ENCODE measurements at regions not wholly inside any gene's neighbourhood (a gene's known extent, or its start where the extent isn't known, plus 50 kb on each side); places are given as distances from the start of the nearest gene placed in this dataset.

DNA sequence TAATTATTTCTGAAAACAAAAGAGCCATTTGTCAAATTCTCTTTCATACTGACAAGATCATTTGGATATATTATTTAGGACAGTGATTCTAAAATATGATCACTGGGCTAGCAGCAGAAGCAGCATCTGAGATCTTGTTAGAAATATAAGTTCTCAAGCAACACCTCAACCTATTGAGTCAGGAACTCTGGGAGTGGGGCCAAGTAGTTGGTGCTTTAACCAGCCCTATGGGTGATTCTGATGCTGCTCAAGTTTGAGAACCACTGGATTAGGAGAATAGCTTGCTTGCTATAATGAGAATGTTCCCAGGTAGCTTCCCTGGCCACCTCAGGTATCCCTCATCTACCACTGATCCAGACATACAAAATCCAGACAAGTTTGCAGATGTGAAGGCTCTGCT, 466.9 kb upstream of the CELF4 start:
- BruUV-seq (replicated peaks), result no TSS peak
- Histone ChIP-seq H3K4me1 (ENCODE audit: control insufficient read depth, extremely low read depth, insufficient read depth, low read length) (no peaks in the 10 kb centered on the region), H3K9ac (replicated peaks; ENCODE audit: extremely low read depth, insufficient read depth, low read length) (no peak overlapping the region), H3K27ac (ENCODE audit: insufficient read depth, low read depth, low read length) (no peak overlapping the region), H3K36me3 (ENCODE audit: control insufficient read depth in 2 of 2, extremely low read depth in 1 of 2, insufficient read depth in 2 of 2, low read length in 2 of 2) (no peaks in the 10 kb centered on the region), H3K79me2 (ENCODE audit: control insufficient read depth, insufficient read depth, low read length) (no peaks in the 10 kb centered on the region), H3K9me1 (replicated peaks; ENCODE audit: control insufficient read depth, extremely low read depth, insufficient read depth, low read length) (no peaks in the 10 kb centered on the region), H3K4me3 (replicated peaks in 1 of 3; ENCODE audit: insufficient read depth in 1 of 3, low read depth in 1 of 3, low read length in 3 of 3) (no peak overlapping the region), H3K27me3 (ENCODE audit: control insufficient read depth in 2 of 2, insufficient read depth in 2 of 2, low read length in 2 of 2) (no peaks in the 10 kb centered on the region), H3K4me2 (ENCODE audit: insufficient read depth, low read length) (no peak overlapping the region), H3K9me3 (replicated peaks; ENCODE audit: control insufficient read depth, insufficient read depth, low read length) (peaks cover 2% of the 10 kb centered on the region), H2AFZ (ENCODE audit: low read depth, low read length) (no peak overlapping the region), H4K20me1 (replicated peaks; ENCODE audit: control insufficient read depth, extremely low read depth, insufficient read depth, low read length) (no peaks in the 10 kb centered on the region)
- CTCF ChIA-PET, result no interaction called here
- no peak for DNase-seq (ENCODE audit: low read depth, low spot score)
- intact Hi-C loops (cut with micrococcal nuclease), result no loop called here
- FAIRE-seq, result no peak
- TF ChIP-seq JUN (IDR thresholded peaks at IDR 0.05; ENCODE audit: borderline replicate concordance, insufficient read depth, insufficient read length, low read depth), result no peak
- TF ChIP-seq POLR2A (IDR thresholded peaks at IDR 0.05; ENCODE audit: low read depth, low read length), result no peak
- no peak for TF ChIP-seq FOS (IDR thresholded peaks at IDR 0.05; ENCODE audit: borderline replicate concordance, insufficient read depth, low read length)
- no peak for TF ChIP-seq GATA2 (IDR thresholded peaks at IDR 0.05; ENCODE audit: insufficient read depth, insufficient read length, low read depth, low read length)
- no peak for TF ChIP-seq MYC (IDR thresholded peaks at IDR 0.05; ENCODE audit: low read depth, low read length)
- TF ChIP-seq, protein P1, sequence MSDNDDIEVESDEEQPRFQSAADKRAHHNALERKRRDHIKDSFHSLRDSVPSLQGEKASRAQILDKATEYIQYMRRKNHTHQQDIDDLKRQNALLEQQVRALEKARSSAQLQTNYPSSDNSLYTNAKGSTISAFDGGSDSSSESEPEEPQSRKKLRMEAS (IDR thresholded peaks at IDR 0.05; ENCODE audit: insufficient read depth, insufficient read length), result no peak
- TF ChIP-seq, protein P2, sequence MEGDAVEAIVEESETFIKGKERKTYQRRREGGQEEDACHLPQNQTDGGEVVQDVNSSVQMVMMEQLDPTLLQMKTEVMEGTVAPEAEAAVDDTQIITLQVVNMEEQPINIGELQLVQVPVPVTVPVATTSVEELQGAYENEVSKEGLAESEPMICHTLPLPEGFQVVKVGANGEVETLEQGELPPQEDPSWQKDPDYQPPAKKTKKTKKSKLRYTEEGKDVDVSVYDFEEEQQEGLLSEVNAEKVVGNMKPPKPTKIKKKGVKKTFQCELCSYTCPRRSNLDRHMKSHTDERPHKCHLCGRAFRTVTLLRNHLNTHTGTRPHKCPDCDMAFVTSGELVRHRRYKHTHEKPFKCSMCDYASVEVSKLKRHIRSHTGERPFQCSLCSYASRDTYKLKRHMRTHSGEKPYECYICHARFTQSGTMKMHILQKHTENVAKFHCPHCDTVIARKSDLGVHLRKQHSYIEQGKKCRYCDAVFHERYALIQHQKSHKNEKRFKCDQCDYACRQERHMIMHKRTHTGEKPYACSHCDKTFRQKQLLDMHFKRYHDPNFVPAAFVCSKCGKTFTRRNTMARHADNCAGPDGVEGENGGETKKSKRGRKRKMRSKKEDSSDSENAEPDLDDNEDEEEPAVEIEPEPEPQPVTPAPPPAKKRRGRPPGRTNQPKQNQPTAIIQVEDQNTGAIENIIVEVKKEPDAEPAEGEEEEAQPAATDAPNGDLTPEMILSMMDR (IDR thresholded peaks at IDR 0.05; ENCODE audit: extremely low read depth in 1 of 2, insufficient read depth in 1 of 2, low read depth in 1 of 2, low read length in 2 of 2), result no peak
- no peak for TF ChIP-seq EZH2 (IDR thresholded peaks at IDR 0.05; ENCODE audit: borderline replicate concordance, low read depth, low read length, severe bottlenecking)
- dilution Hi-C loops (cut with MboI; ENCODE audit: extremely low pct_ligation_motif_present, low sequenced_read_pairs), result no loop called here
- POLR2A ChIA-PET, result no interaction called here

Measured in endothelial cell of umbilical vein (primary cell).